Astrocyte of the cerebellum (primary cell): ENCODE measurements at regions not wholly inside any gene's neighbourhood (a gene's known extent, or its start where the extent isn't known, plus 50 kb on each side); places are given as distances from the start of the nearest gene placed in this dataset.

Experiments used
- DNase-seq: peaks from one replicate; pipeline ENCODE4 v3.0.0-alpha.2; 2011; ENCODE audit warnings: low read depth
- H3K4me3 ChIP-seq: 2 replicates; pipeline ENCODE4 v1.5.1; 2011; ENCODE audit warnings: mild to moderate bottlenecking, low read depth, low read length, moderate library complexity
- CTCF ChIP-seq: IDR thresholded peaks from 2 replicates; pipeline ENCODE4 v1.5.1; 2012; ENCODE audit warnings: low read length, low read depth, moderate library complexity, mild to moderate bottlenecking; ENCODE audit errors: missing control alignments
- in situ Hi-C: cut with HindIII; loops from 2 replicates; pipeline ENCODE4 v1.10.0; 2017; ENCODE audit warnings: low sequenced_read_pairs

GRCh38 chr17:68718465-68718864 lies 117.3 kb upstream of the FAM20A start:
- DNase-seq, result no peak
- in situ Hi-C loops, result no loop called here
- no peak for TF ChIP-seq CTCF
- H3K4me3 ChIP-seq, result no peak overlapping the region

GRCh38 chr17:68714676-68715075 lies 113.5 kb upstream of the FAM20A start:
- no peak for DNase-seq
- no peak overlapping the region for H3K4me3 ChIP-seq
- in situ Hi-C loops, result no loop called here
- no peak for TF ChIP-seq CTCF

DNA sequence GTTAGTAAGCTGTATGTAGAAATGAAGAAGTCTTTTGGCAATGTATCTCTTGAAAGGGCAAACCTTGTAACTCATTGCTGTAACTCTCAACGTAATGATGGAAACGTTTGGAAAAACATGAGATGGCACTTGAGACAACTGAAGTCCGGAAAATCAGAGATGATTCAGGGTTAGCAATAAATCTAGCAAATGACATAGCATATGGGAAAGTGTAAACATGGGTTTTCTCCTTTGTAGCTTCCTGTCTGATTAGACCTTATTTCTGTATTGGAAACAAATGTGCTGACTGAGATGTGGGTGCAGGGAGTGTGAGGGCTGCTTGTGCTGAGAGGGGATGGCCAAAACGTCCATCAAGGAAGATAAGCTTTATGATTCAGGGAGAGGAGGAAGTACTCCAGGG lies 110.7 kb upstream of the FAM20A start:
- in situ Hi-C loops, result no loop called here
- no peak for TF ChIP-seq CTCF
- H3K4me3 ChIP-seq, result no peak overlapping the region
- no peak for DNase-seq

- no peak overlapping the region for H3K4me3 ChIP-seq
- DNase-seq, result no peak
- in situ Hi-C loops, result no loop called here
- no peak for TF ChIP-seq CTCF
These were observed 109.8 kb upstream of the FAM20A start for GRCh38 chr17:68710976-68711375.

DNA sequence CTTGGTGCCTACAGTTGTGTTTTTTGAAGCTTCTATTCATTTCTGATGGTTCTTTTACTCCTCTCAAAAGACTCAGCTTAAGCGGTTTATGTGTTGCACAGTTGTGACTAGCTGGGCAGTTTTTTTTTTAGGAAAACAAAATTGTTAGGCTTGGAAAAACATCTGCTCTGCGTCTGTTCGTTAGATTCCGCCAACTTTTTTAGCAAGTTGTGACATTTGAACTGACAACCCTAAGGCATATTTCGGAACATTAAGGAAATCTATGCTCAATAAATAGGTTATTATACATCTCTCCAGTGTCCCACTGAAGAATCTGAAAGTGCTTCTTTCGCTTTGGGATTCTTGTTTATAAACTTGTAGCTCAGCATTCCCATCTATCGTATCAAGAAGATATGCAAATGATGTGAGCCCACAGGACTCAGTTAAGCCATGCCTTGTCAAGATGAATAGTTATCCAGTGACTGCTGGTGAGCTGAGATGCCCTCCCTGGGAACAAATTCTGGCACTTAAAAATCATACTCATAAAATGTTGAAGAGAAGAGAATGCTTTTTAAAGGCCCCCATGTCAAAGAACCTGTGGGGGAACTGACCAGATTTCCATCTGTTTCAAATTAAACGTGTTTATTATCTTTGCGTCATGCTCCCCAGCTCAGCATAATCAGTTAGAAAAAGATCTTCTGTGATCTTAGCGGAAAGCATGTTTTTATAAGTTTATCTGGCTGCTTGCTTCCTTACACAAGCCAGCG lies 109.0 kb upstream of the FAM20A start:
- TF ChIP-seq CTCF, result no peak
- H3K4me3 ChIP-seq, result no peak overlapping the region
- no peak for DNase-seq
- in situ Hi-C loops, result no loop called here

DNA sequence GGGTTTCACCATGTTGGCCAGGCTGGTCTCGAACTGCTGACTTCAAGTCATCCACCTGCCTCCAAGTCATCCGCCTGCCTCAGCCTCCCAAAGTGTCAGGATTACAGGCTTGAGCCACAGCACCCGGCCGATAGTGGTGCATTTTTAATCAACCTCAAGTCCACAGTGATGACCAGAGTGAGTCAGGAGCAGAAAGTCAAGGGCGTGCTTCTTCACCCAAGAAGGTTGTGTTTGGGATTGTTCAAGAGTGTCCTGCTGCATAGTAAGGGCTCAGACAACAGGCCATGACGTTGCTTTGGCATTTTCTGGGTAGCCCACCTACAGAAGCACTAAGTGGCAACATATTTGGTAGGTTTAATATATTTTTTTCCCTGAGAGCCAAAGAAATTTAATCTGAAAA lies 108.3 kb upstream of the FAM20A start:
- no peak overlapping the region for H3K4me3 ChIP-seq
- DNase-seq, result no peak
- in situ Hi-C loops, result no loop called here
- TF ChIP-seq CTCF, result no peak
